ENCODE measurements at regions not wholly inside any gene's neighbourhood (a gene's known extent, or its start where the extent isn't known, plus 50 kb on each side); places are given as distances from the start of the nearest gene placed in this dataset.

DNA sequence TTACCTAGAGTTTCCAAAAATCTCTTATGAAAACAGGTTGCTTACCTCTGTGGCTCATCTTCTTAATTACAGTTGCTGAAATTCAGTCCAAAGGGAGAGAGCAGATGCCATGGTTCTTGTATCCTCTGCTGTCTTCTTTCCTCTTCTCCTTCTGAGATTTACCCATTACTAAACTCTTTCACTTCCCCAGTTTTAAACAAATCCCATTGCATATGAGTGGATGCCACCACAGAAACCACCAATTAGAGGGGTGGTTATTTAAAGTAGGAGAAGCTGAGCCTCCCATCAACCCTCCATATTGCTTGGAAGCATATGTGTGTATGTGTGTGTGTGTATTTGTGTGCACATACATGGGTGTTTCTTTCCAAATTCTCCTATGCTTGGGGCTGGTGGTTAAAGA, 128.5 kb upstream of the KCNK1 start:
- Histone ChIP-seq H3K27ac (replicated peaks) (no peak overlapping the region), H3K4me1 (no peaks in the 10 kb centered on the region), H3K4me3 (no peak overlapping the region), H3K36me3 (no peaks in the 10 kb centered on the region), H3K9me3 (replicated peaks) (peaks cover 3% of the 10 kb centered on the region), H3K27me3 (ENCODE audit: low read depth) (no peaks in the 10 kb centered on the region)
- TF ChIP-seq, protein P1, sequence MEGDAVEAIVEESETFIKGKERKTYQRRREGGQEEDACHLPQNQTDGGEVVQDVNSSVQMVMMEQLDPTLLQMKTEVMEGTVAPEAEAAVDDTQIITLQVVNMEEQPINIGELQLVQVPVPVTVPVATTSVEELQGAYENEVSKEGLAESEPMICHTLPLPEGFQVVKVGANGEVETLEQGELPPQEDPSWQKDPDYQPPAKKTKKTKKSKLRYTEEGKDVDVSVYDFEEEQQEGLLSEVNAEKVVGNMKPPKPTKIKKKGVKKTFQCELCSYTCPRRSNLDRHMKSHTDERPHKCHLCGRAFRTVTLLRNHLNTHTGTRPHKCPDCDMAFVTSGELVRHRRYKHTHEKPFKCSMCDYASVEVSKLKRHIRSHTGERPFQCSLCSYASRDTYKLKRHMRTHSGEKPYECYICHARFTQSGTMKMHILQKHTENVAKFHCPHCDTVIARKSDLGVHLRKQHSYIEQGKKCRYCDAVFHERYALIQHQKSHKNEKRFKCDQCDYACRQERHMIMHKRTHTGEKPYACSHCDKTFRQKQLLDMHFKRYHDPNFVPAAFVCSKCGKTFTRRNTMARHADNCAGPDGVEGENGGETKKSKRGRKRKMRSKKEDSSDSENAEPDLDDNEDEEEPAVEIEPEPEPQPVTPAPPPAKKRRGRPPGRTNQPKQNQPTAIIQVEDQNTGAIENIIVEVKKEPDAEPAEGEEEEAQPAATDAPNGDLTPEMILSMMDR (IDR thresholded peaks at IDR 0.05; ENCODE audit: borderline replicate concordance): no peak
- DNase-seq: no peak
- intact Hi-C loops (cut with micrococcal nuclease): no loop called here

DNA sequence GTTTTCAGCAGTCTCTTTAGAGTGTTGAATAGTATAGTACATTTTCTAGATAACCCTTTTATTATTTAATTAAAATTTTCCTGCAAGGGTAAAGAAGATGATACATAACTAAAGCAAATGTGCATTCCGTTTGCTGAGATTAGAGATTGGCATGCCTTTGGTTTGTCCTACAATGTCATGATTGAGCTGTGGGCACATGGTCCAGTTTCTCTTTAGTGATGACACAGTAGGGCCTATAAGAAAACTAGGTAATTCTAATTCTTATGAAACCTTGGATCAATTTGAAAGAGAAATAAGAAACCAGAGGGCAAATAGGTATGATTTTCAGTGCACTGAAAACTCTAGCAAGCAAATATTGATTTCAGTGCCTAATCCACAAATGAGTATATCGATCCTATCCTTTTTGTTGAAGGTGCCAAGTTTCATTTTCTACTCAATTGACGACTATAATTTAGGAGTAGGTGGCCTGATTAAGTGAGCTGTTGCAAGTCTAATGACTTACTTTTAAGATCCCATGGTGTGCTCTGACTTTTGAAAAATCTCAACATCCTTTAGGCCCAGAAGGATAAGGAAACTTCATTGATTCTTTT, 128.0 kb upstream of the KCNK1 start:
- no peaks in the 10 kb centered on the region for H3K4me1 ChIP-seq
- DNase-seq: no peak
- peaks cover 3% of the 10 kb centered on the region for H3K9me3 ChIP-seq (replicated peaks)
- peaks cover under 1% of the 10 kb centered on the region for H3K27me3 ChIP-seq (ENCODE audit: low read depth)
- H3K36me3 ChIP-seq: no peaks in the 10 kb centered on the region
- TF ChIP-seq, protein P1 (IDR thresholded peaks at IDR 0.05; ENCODE audit: borderline replicate concordance): no peak
- no peak overlapping the region for H3K4me3 ChIP-seq
- intact Hi-C loops (cut with micrococcal nuclease): no loop called here
- H3K27ac ChIP-seq (replicated peaks): no peak overlapping the region

DNA sequence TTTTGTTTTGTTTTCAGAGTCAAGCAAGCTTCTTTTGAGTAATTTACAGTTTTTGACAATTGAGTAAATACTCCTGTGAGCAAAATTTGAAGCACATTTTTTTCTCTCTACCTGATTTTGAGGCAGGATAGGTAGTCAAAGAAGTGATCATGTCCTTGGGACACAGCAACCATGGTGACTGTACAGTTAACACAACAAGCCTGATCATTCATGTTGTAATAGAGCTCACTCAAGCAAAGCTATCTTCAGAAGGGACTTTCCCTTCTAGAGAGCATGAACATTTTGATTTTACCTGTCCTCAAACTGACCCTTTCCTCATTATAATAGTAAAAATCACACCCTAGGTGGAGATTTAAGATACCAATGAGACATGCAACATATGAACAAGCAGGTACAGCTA, 126.5 kb upstream of the KCNK1 start:
- H3K27ac ChIP-seq (replicated peaks): no peak overlapping the region
- H3K27me3 ChIP-seq (ENCODE audit: low read depth): peaks cover 5% of the 10 kb centered on the region
- TF ChIP-seq, protein P1 (IDR thresholded peaks at IDR 0.05; ENCODE audit: borderline replicate concordance): no peak
- no peak for DNase-seq
- H3K36me3 ChIP-seq: no peaks in the 10 kb centered on the region
- intact Hi-C loops (cut with micrococcal nuclease): no loop called here
- H3K9me3 ChIP-seq (replicated peaks): peaks cover 3% of the 10 kb centered on the region
- no peaks in the 10 kb centered on the region for H3K4me1 ChIP-seq
- no peak overlapping the region for H3K4me3 ChIP-seq

DNA sequence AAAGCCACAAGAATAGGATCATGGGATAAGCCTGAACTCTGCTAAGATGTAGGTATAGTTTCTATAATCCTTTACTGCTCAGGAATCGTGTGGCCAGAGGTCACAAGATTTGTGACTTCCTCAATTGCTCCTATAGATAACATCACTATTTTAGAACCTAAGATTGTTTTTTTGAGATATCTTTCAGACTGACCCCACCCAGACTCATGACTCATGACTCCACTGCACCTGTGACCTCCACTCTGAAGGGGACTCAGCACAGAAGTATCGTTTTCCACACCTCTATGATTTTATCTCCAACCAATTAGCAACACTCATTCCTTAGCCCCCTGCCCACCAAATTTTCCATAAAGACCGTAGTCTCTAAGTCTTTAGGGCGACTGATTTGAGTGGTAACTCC, 124.5 kb upstream of the KCNK1 start:
- TF ChIP-seq, protein P1 (IDR thresholded peaks at IDR 0.05; ENCODE audit: borderline replicate concordance): no peak
- no peak overlapping the region for H3K4me3 ChIP-seq
- no peaks in the 10 kb centered on the region for H3K36me3 ChIP-seq
- H3K27ac ChIP-seq (replicated peaks): no peak overlapping the region
- peaks cover 10% of the 10 kb centered on the region for H3K27me3 ChIP-seq (ENCODE audit: low read depth)
- H3K4me1 ChIP-seq: no peaks in the 10 kb centered on the region
- no peak for DNase-seq
- intact Hi-C loops (cut with micrococcal nuclease): no loop called here
- peaks cover 3% of the 10 kb centered on the region for H3K9me3 ChIP-seq (replicated peaks)

DNA sequence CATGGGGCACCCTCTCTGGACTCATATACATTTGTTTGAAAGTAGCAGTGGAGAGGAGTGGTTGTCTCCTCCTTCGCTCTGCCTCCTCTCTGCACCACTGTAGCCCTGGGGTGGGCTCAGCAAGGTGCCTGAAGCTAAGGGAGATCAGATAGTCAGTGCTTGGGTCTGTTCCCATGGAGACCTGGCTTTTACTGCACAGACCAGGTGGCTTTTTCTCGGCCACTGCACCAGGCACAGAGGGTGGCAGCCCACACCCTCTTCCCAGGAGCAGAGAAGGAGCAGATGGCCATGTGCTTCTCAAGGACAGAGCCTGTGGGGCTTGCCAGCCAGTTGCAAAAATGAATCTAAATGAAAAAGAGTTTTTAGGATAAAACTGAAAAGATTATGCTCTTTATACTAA, 123.4 kb upstream of the KCNK1 start:
- H3K4me1 ChIP-seq: no peaks in the 10 kb centered on the region
- no peak for DNase-seq
- peaks cover 12% of the 10 kb centered on the region for H3K27me3 ChIP-seq (ENCODE audit: low read depth)
- TF ChIP-seq, protein P1 (IDR thresholded peaks at IDR 0.05; ENCODE audit: borderline replicate concordance): no peak
- H3K36me3 ChIP-seq: no peaks in the 10 kb centered on the region
- no peak overlapping the region for H3K4me3 ChIP-seq
- intact Hi-C loops (cut with micrococcal nuclease): no loop called here
- peaks cover 3% of the 10 kb centered on the region for H3K9me3 ChIP-seq (replicated peaks)
- H3K27ac ChIP-seq (replicated peaks): no peak overlapping the region

Data from left ventricle myocardium inferior (tissue), 1 donor.